Activated CD4-positive, alpha-beta T cell treated with anti-CD3 and anti-CD28 coated beads, Interleukin-2, amount 50 U/mL, for 4 hours (primary cell): ENCODE measurements at regions not wholly inside any gene's neighbourhood (a gene's known extent, or its start where the extent isn't known, plus 50 kb on each side); places are given as distances from the start of the nearest gene placed in this dataset.
"Not testable (repeated sequence)": the region's sequence is repeated elsewhere in the genome, so short reads cannot be mapped to it uniquely, and the experiment has no call there.

Experiments used
- DNase-seq, 2 experiments: peaks; one replicate each; pipeline ENCODE4 v3.0.0-alpha.2; 2020

- DNase-seq, result no peak
Measured at GRCh38 chr2:21740484-21740883, 616.7 kb downstream of the TDRD15 start.

GRCh38 chr2:21746499-21746898 is 622.7 kb downstream of the TDRD15 start:
- no peak for DNase-seq

GRCh38 chr2:21748501-21748900 is 624.7 kb downstream of the TDRD15 start:
- DNase-seq, result no peak

GRCh38 chr2:21754164-21754788 is 630.5 kb downstream of the TDRD15 start:
- no peak for DNase-seq

- DNase-seq, result no peak
Measured at GRCh38 chr2:21757805-21758430, 634.1 kb downstream of the TDRD15 start.

GRCh38 chr2:21759819-21760218 is 636.1 kb downstream of the TDRD15 start:
- DNase-seq, result no peak

GRCh38 chr2:21761361-21761760 is 637.6 kb downstream of the TDRD15 start:
- DNase-seq, result no peak

- no peak for DNase-seq
Measured at GRCh38 chr2:21763501-21763900, 639.7 kb downstream of the TDRD15 start.

GRCh38 chr2:21770787-21771186 is 647.0 kb downstream of the TDRD15 start:
- no peak for DNase-seq

- DNase-seq, result no peak
Measured at GRCh38 chr2:21772624-21773023, 648.9 kb downstream of the TDRD15 start.

GRCh38 chr2:21773168-21773567 is 649.4 kb downstream of the TDRD15 start:
- DNase-seq, result no peak

- no peak for DNase-seq
Measured at GRCh38 chr2:21774691-21775368, 651.1 kb downstream of the TDRD15 start.

GRCh38 chr2:21779786-21780185 is 656.0 kb downstream of the TDRD15 start:
- no peak for DNase-seq

GRCh38 chr2:21781962-21782361 is 658.2 kb downstream of the TDRD15 start:
- DNase-seq, result no peak

GRCh38 chr2:21782866-21783265 is 659.1 kb downstream of the TDRD15 start:
- no peak for DNase-seq

GRCh38 chr2:21787941-21788340 is 664.2 kb downstream of the TDRD15 start:
- DNase-seq, result no peak

- DNase-seq, result not testable (repeated sequence)
Measured at GRCh38 chr2:21790311-21790710, 666.5 kb downstream of the TDRD15 start.

- DNase-seq, result no peak
Measured at GRCh38 chr2:21792571-21792970, 668.8 kb downstream of the TDRD15 start.

GRCh38 chr2:21793461-21793860 is 669.7 kb downstream of the TDRD15 start:
- DNase-seq, result no peak

GRCh38 chr2:21794611-21795010 is 670.8 kb downstream of the TDRD15 start:
- no peak for DNase-seq

GRCh38 chr2:21800356-21800755 is 676.6 kb downstream of the TDRD15 start:
- DNase-seq, result no peak

GRCh38 chr2:21803550-21803949 is 679.8 kb downstream of the TDRD15 start:
- DNase-seq, result no peak

GRCh38 chr2:21804151-21804550 is 680.4 kb downstream of the TDRD15 start:
- DNase-seq, result no peak

- no peak for DNase-seq
Measured at GRCh38 chr2:21811541-21811940, 687.8 kb downstream of the TDRD15 start.
